Esophagus squamous epithelium (tissue), 5 donors: ENCODE measurements at regions not wholly inside any gene's neighbourhood (a gene's known extent, or its start where the extent isn't known, plus 50 kb on each side); places are given as distances from the start of the nearest gene placed in this dataset.

Experiments
- DNase-seq: peaks from one replicate; lab custom pipeline; 2025; lab: John Stamatoyannopoulos, UW
- H3K27ac ChIP-seq, 4 donors: fragments of 200-600 bp; sonication (generic); one replicate each; pipeline ENCODE4 v1.5.1; 2016 to 2019; ENCODE audit warnings: mild to moderate bottlenecking in 1 of 4
- H3K27me3 ChIP-seq, 4 donors: fragments of 200-600 bp; sonication (generic); 1 replicate in 3 of 4; 2 replicates in 1 of 4; pipeline versions ENCODE4 v1.5.1 to v1.6.0; 2017 to 2021; ENCODE audit warnings: antibody characterized with exemption in 1 of 4
- H3K36me3 ChIP-seq, 3 donors: fragments of 200-600 bp; sonication (generic); one replicate each; pipeline ENCODE4 v1.5.1; 2016 to 2019
- H3K4me1 ChIP-seq, 3 donors: fragments of 200-600 bp; sonication (generic); one replicate each; pipeline ENCODE4 v1.5.1; 2017 to 2019
- H3K4me3 ChIP-seq, 4 donors: fragments of 200-600 bp; sonication (generic); 1 replicate in 3 of 4; 2 replicates in 1 of 4; pipeline ENCODE4 v1.5.1; 2016 to 2019; ENCODE audit warnings: mild to moderate bottlenecking in 2 of 4, moderate library complexity in 1 of 4
- H3K9me3 ChIP-seq, 3 donors: fragments of 200-600 bp; sonication (generic); one replicate each; pipeline ENCODE4 v1.5.1; 2016 to 2019
- CTCF ChIP-seq, 6 experiments: fragments of 450-650 bp in 4 of 6; fragments of 200-600 bp in 2 of 6; sonication (generic) in 2 of 6; IDR thresholded peaks; one replicate each; pipeline ENCODE4 v1.5.1; 2016 to 2019; ENCODE audit warnings: antibody characterized with exemption in 6 of 6, mild to moderate bottlenecking in 4 of 6, moderate library complexity in 4 of 6
- POLR2A ChIP-seq, 4 donors: fragments of 450-650 bp; IDR thresholded peaks; one replicate each; pipeline ENCODE4 v1.6.1; 2017; ENCODE audit warnings: antibody characterized with exemption in 4 of 4, mild to moderate bottlenecking in 4 of 4, moderate library complexity in 3 of 4
- WGBS, 2 donors: methylation state at CpG; one replicate each; pipeline ENCODE4 v1.1.5; 2018; 5-methylcytosine and 5-hydroxymethylcytosine counted together
- intact Hi-C: fragments of 100-400 bp; cut with DNase I; formaldehyde crosslinking; loops from one replicate; pipeline ENCODE4 v1.15.0; 2022
- donor health status: DM: yes; HTN: yes; CAD: no.

DNA sequence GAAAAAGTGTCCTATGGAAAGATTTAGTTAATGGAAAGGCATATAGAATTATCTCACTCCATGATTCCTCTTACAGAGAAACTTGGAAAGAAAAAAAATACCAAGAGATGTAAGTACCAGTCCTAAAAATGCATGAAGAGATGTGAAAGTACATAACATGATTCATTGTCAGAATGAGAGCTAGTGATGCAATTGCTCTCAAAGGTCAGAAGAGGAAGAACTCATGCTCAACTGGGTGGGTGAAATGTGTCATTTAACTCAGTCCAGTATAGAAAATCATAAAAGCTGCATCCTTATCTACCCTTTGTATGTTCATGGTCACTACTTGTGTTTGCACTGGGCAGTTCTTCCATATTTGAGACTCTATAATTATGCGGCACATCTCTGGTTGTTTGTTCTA lies 300.0 kb upstream of the PIK3C3 start:
- Histone ChIP-seq H3K27me3 (no peaks in the 10 kb centered on the region), H3K9me3 (no peaks in the 10 kb centered on the region), H3K27ac (no peak overlapping the region), H3K4me3 (no peak overlapping the region), H3K36me3 (no peaks in the 10 kb centered on the region), H3K4me1 (no peaks in the 10 kb centered on the region)
- TF ChIP-seq POLR2A (IDR thresholded peaks at IDR 0.05): no peak
- TF ChIP-seq CTCF (IDR thresholded peaks at IDR 0.05): no peak
- 94 to 100% methylated on average over 1 of the region's 1 CpG for WGBS, 2 donors
- no peak for DNase-seq
- intact Hi-C loops: no loop called here

- intact Hi-C loops: no loop called here
- Histone ChIP-seq H3K27me3 (no peaks in the 10 kb centered on the region), H3K4me1 (no peaks in the 10 kb centered on the region), H3K9me3 (no peaks in the 10 kb centered on the region), H3K27ac (no peak overlapping the region), H3K36me3 (no peaks in the 10 kb centered on the region), H3K4me3 (no peak overlapping the region)
- no peak for DNase-seq
- 14 to 40% methylated on average over 2 of the region's 2 CpGs for WGBS, 2 donors
- TF ChIP-seq CTCF (IDR thresholded peaks at IDR 0.05) (no peak), POLR2A (IDR thresholded peaks at IDR 0.05) (no peak)
Measured at GRCh38 chr18:41647914-41648313, 307.1 kb upstream of the PIK3C3 start.

DNA sequence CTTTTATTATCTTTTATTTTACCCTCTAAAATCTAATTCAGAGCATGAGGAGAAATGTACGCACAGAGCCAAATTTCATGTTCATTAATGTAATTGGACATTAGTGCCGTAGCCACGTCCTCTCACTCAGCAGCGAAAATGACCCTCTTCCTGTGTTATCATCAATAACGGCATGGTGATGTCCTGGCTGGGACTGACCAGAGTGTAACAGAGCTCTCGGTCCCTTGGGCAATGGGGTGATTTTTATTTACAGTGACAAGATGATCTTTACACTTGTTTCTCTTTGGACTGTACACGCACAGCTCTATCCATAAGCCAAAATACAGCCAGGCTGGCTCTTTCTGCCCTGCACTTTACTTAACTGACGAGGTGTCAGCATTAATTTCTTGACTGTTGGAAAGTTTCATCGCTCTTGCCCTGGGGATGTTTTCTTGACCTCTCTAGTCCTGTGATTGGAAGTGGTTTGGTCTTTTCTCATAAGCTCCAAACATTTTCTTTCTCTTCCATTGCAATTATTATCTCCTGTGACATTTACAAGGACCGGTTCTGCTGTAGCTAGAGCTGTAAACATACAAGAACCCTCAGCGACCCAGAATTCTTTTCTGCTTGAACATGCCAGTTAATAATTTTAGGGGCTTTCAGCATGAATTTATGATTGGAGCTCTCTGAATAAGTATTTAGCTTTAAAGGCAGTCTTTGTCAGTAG lies 308.0 kb upstream of the PIK3C3 start:
- no peak for DNase-seq
- 70 to 74% methylated on average over 11 of the region's 11 CpGs for WGBS, 2 donors
- Histone ChIP-seq H3K36me3 (no peaks in the 10 kb centered on the region), H3K9me3 (no peaks in the 10 kb centered on the region), H3K27ac (no peak overlapping the region), H3K27me3 (no peaks in the 10 kb centered on the region), H3K4me3 (no peak overlapping the region), H3K4me1 (no peaks in the 10 kb centered on the region)
- intact Hi-C loops: no loop called here
- TF ChIP-seq POLR2A (IDR thresholded peaks at IDR 0.05) (no peak), CTCF (IDR thresholded peaks at IDR 0.05) (no peak)

- no peak for TF ChIP-seq POLR2A (IDR thresholded peaks at IDR 0.05)
- TF ChIP-seq CTCF (IDR thresholded peaks at IDR 0.05): no peak
- intact Hi-C loops: no loop called here
- H3K27ac ChIP-seq: no peak overlapping the region
- DNase-seq: no peak
- H3K36me3 ChIP-seq: no peaks in the 10 kb centered on the region
- H3K27me3 ChIP-seq: no peaks in the 10 kb centered on the region
- WGBS, 2 donors: 61 to 70% methylated on average over 1 of the region's 1 CpG
- no peaks in the 10 kb centered on the region for H3K4me1 ChIP-seq
- H3K9me3 ChIP-seq: no peaks in the 10 kb centered on the region
- H3K4me3 ChIP-seq: no peak overlapping the region
Measured at GRCh38 chr18:41645589-41646360, 309.3 kb upstream of the PIK3C3 start.

DNA sequence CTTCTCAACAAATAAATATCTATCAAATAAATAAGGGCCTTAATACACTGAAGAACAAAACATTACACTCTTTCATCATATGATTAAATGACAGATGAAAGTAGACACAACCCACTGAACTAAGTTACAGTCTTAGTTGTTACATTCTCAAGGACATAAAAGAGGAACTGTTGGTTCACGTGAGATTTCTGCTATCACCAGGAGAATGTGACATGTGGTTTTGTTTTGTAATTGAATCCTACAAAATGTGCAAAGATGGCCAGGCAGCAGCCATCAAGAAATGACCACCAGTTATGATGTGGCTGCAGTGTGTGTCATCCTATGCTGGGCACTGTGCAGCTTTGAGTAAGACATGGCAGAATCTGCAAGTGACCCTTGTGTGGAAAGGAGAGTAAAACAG lies 310.6 kb upstream of the PIK3C3 start:
- TF ChIP-seq CTCF (IDR thresholded peaks at IDR 0.05): no peak
- TF ChIP-seq POLR2A (IDR thresholded peaks at IDR 0.05): no peak
- intact Hi-C loops: no loop called here

More for the DNA sequence above, 310.6 kb upstream of the PIK3C3 start:
- H3K4me1 ChIP-seq: no peaks in the 10 kb centered on the region
- no peaks in the 10 kb centered on the region for H3K27me3 ChIP-seq
- no peak for DNase-seq
- H3K4me3 ChIP-seq: no peak overlapping the region
- H3K27ac ChIP-seq: no peak overlapping the region
- H3K36me3 ChIP-seq: no peaks in the 10 kb centered on the region
- WGBS, 2 donors: 43 to 65% methylated on average over 1 of the region's 1 CpG
- H3K9me3 ChIP-seq: no peaks in the 10 kb centered on the region
